ENCODE measurements at regions not wholly inside any gene's neighbourhood (a gene's known extent, or its start where the extent isn't known, plus 50 kb on each side); places are given as distances from the start of the nearest gene placed in this dataset.

DNA sequence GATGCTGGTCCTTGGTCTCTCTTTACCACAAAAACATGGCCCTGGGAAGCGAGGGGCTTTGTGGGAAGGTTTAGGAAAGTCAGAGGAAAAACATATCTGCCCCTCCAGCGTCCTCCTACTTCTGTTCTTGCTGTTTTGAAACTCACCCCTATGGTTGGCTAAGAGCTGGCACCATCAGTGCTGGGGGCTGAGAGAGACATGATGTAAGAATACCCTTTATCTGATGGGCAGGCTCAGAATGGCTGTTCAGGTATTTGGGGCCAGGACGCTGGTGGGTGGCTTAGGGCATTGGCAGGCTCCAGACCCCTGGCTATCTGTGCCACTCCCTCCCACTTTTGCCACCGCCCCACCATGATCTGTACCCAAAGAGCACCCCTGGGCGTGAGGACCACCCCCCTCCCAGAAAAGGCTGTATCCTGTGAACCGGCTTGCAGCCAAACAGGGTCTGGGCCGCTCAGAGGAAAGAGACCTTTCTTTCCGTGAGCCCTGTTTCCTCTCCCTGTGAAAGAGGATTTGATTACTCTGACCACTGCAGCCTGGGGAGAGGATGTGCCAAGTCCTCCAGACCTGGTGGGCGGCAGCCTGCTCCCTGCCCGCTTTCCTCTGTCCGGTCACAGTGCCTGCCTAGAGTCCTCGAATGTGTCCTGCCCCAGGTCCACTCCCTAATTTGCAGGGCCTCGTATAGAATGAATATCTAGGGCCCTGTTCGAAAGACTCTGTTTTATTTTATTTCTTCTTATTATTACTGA lies 61.3 kb upstream of the SLC6A6 start:
- DNase-seq (ENCODE audit: low read depth): no peak
- TF ChIP-seq, protein P1, sequence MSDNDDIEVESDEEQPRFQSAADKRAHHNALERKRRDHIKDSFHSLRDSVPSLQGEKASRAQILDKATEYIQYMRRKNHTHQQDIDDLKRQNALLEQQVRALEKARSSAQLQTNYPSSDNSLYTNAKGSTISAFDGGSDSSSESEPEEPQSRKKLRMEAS (IDR thresholded peaks at IDR 0.05; ENCODE audit: low read depth, low read length): no peak
- TF ChIP-seq, protein P2, sequence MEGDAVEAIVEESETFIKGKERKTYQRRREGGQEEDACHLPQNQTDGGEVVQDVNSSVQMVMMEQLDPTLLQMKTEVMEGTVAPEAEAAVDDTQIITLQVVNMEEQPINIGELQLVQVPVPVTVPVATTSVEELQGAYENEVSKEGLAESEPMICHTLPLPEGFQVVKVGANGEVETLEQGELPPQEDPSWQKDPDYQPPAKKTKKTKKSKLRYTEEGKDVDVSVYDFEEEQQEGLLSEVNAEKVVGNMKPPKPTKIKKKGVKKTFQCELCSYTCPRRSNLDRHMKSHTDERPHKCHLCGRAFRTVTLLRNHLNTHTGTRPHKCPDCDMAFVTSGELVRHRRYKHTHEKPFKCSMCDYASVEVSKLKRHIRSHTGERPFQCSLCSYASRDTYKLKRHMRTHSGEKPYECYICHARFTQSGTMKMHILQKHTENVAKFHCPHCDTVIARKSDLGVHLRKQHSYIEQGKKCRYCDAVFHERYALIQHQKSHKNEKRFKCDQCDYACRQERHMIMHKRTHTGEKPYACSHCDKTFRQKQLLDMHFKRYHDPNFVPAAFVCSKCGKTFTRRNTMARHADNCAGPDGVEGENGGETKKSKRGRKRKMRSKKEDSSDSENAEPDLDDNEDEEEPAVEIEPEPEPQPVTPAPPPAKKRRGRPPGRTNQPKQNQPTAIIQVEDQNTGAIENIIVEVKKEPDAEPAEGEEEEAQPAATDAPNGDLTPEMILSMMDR (IDR thresholded peaks at IDR 0.05; ENCODE audit: low read depth, low read length): no peak
- TF ChIP-seq POLR2A (IDR thresholded peaks at IDR 0.05; ENCODE audit: extremely low read depth, insufficient read length) (no peak), MYC (IDR thresholded peaks at IDR 0.05; ENCODE audit: low read depth, low read length) (no peak)
- H3K4me3 ChIP-seq (ENCODE audit: low read depth, low read length): no peak overlapping the region

DNA sequence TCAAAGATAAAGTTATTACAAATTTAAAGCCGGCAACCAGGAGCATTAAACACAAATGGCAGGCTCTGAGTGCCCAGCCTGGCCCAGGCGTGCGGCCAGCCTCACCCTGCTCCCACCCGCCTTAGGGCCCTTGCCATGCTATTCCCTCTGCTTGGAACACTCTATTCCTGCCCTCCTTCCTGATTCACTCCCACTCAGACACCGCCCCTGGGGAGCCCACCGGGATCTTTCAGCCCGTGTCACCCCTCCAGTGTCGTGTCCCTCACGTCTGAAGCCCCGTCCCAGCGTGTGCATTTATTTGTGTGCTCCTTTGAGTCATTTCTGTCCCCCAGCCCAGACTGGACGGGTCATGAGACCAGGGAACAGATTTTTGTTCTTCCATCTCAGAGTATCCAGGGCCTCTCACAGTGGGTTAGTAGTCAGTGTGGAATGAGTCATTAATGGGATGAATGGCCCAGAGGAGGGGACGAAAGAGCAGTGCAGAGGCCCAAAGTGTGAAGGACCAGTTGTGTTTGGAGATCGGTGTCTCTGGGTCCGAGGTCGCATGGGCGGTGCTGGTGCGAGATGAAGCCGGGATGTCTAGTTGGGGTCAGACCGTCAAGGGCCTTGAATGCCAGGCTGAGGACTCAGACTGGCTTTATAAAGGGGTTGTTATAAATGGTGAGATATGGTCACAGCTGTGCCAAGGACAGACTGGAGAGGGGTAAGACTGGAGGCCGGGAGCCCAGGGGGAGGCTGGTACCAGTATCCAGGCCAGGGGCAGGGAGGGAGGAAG lies 58.9 kb upstream of the SLC6A6 start:
- DNase-seq (ENCODE audit: low read depth): no peak
- H3K4me3 ChIP-seq (ENCODE audit: low read depth, low read length): no peak overlapping the region
- TF ChIP-seq, protein P1 (IDR thresholded peaks at IDR 0.05; ENCODE audit: low read depth, low read length): no peak
- TF ChIP-seq MYC (IDR thresholded peaks at IDR 0.05; ENCODE audit: low read depth, low read length) (no peak), POLR2A (IDR thresholded peaks at IDR 0.05; ENCODE audit: extremely low read depth, insufficient read length) (no peak)
- TF ChIP-seq, protein P2 (IDR thresholded peaks at IDR 0.05; ENCODE audit: low read depth, low read length): no peak

DNA sequence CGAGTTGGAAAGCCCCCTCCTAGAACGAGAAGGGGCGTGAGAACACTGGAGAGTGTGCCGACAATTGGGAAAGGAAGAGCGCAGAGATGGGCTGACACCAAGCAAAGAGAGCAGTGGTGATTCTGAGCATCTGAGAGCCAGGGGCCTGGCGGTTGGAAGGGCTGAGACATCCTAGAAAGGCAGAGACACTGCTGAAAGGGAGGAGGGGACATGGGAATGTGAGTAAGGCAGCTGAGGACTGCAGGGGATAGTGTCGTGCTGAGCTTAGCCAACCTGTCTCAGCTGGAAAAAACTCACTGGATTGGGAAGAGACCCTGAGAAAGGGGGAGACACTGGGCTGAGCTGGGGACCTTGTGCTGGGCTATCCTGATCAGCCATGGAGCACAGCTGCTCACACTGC lies 58.1 kb upstream of the SLC6A6 start:
- H3K4me3 ChIP-seq (ENCODE audit: low read depth, low read length): no peak overlapping the region
- TF ChIP-seq, protein P1 (IDR thresholded peaks at IDR 0.05; ENCODE audit: low read depth, low read length): no peak
- no peak for TF ChIP-seq POLR2A (IDR thresholded peaks at IDR 0.05; ENCODE audit: extremely low read depth, insufficient read length)
- TF ChIP-seq, protein P2 (IDR thresholded peaks at IDR 0.05; ENCODE audit: low read depth, low read length): no peak
- TF ChIP-seq MYC (IDR thresholded peaks at IDR 0.05; ENCODE audit: low read depth, low read length): no peak
- DNase-seq (ENCODE audit: low read depth): no peak

DNA sequence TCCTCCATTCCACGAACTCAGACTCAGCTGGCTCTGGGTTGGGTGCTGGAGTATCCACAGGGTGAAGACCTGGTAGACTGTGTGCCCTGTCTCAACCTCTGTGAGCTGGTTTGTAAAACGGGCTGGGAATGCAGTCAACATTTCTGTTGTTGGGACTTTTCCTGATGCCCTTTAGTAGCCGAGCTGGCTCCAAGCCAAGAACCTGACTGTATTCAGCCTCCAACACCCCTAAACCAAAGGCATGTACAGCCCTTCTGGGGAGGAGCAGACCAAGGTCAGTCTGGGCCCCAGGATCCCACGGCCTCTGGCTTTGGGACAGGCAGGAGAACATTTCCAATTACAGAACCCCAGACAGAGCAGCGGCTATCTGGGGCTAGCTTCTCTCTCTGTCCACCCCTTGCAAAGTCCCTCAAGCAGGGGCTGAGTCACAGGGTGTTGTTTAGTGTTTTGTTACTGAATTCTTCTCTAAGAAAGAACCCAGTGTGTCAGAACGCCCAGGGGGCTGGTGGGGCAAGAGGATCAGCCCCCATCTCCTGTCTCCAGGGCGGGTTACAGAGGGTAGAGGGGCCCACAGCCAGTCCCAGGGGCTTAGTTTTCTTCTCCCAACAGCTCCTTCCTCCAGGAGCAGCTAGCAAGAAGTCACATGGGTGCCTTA lies 56.8 kb upstream of the SLC6A6 start:
- no peak for DNase-seq (ENCODE audit: low read depth)
- H3K4me3 ChIP-seq (ENCODE audit: low read depth, low read length): no peak overlapping the region
- TF ChIP-seq, protein P1 (IDR thresholded peaks at IDR 0.05; ENCODE audit: low read depth, low read length): no peak
- TF ChIP-seq, protein P2 (IDR thresholded peaks at IDR 0.05; ENCODE audit: low read depth, low read length): no peak
- TF ChIP-seq MYC (IDR thresholded peaks at IDR 0.05; ENCODE audit: low read depth, low read length) (no peak), POLR2A (IDR thresholded peaks at IDR 0.05; ENCODE audit: extremely low read depth, insufficient read length) (no peak)

DNA sequence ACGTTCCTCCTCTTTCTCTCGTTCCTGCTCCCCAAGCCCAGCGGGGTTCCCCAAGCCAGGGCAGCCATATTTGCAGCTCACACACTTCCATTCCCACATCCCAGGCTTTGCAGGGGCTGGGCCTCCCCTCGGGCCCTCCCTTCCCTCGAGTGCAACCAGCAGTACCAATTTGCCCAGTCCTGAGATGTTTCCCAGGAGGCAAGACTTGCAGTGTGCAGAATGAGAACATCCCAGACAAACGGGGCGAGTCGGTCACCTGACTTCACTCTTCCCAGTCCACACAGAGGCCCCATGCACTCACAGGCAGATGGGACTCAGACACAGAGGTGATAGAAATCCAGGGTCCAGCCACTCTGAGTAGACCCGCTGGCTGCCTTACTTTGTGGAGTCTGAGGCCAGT lies 56.2 kb upstream of the SLC6A6 start:
- TF ChIP-seq, protein P1 (IDR thresholded peaks at IDR 0.05; ENCODE audit: low read depth, low read length): no peak
- TF ChIP-seq POLR2A (IDR thresholded peaks at IDR 0.05; ENCODE audit: extremely low read depth, insufficient read length) (no peak), MYC (IDR thresholded peaks at IDR 0.05; ENCODE audit: low read depth, low read length) (no peak)
- TF ChIP-seq, protein P2 (IDR thresholded peaks at IDR 0.05; ENCODE audit: low read depth, low read length): no peak
- H3K4me3 ChIP-seq (ENCODE audit: low read depth, low read length): no peak overlapping the region
- no peak for DNase-seq (ENCODE audit: low read depth)

Measured in NB4 (cell line).